Nephron progenitor cell (in vitro differentiated cells): ENCODE measurements at regions not wholly inside any gene's neighbourhood (a gene's known extent, or its start where the extent isn't known, plus 50 kb on each side); places are given as distances from the start of the nearest gene placed in this dataset.

Experiments
- DNase-seq: peaks from one replicate; pipeline ENCODE4 v3.0.0; 2021
- H3K27ac Mint-ChIP-seq: 2 replicates; pipeline ENCODE4 v1.8.0; 2021; ENCODE audit warnings: mild to moderate bottlenecking, moderate library complexity, mixed read lengths
- H3K27me3 Mint-ChIP-seq: 2 replicates; pipeline ENCODE4 v1.8.0; 2021; ENCODE audit warnings: mild to moderate bottlenecking, low read depth, mixed read lengths; ENCODE audit not compliant: poor library complexity
- H3K36me3 Mint-ChIP-seq: 2 replicates; pipeline ENCODE4 v1.8.0; 2021; ENCODE audit warnings: low read depth, mixed read lengths
- H3K4me1 Mint-ChIP-seq: 2 replicates; pipeline ENCODE4 v1.8.0; 2021; ENCODE audit warnings: mixed read lengths
- H3K4me3 Mint-ChIP-seq: 2 replicates; pipeline ENCODE4 v1.8.0; 2021; ENCODE audit warnings: mild to moderate bottlenecking, moderate library complexity, mixed read lengths
- H3K9me3 Mint-ChIP-seq: 2 replicates; pipeline ENCODE4 v1.8.0; 2021; ENCODE audit warnings: mild to moderate bottlenecking, moderate library complexity, mixed read lengths
- TF ChIP-seq, protein P1 (sequence below): fragments of 200-600 bp; sonication (generic); IDR thresholded peaks from 2 replicates; pipeline ENCODE4 v1.5.0; 2021; ENCODE audit warnings: antibody characterized with exemption

DNA sequence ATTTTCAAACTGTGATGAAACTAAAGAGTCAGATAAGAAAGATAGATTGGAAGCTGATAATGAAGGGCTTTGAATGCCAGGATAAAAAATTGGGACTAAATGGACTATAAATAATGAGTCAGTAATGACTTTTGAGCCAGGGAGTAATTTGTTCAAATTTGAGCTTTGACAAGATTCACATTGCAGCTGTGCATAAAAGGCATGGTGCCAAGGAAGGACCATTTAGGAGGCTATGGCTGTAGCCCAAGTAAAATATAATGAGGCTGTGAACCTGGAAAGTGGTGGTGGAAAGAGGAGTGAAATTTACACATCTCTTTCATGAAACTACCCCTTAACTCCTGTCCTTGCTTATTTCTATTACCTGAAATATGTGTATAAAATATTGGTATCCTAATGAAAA, 218.5 kb downstream of the SLC6A15 start:
- Mint-ChIP-seq H3K27me3 (no peaks in the 10 kb centered on the region), H3K9me3 (no peaks in the 10 kb centered on the region), H3K36me3 (no peaks in the 10 kb centered on the region), H3K4me1 (no peaks in the 10 kb centered on the region), H3K27ac (no peak overlapping the region), H3K4me3 (no peak overlapping the region)
- DNase-seq, result no peak
- TF ChIP-seq, protein P1, sequence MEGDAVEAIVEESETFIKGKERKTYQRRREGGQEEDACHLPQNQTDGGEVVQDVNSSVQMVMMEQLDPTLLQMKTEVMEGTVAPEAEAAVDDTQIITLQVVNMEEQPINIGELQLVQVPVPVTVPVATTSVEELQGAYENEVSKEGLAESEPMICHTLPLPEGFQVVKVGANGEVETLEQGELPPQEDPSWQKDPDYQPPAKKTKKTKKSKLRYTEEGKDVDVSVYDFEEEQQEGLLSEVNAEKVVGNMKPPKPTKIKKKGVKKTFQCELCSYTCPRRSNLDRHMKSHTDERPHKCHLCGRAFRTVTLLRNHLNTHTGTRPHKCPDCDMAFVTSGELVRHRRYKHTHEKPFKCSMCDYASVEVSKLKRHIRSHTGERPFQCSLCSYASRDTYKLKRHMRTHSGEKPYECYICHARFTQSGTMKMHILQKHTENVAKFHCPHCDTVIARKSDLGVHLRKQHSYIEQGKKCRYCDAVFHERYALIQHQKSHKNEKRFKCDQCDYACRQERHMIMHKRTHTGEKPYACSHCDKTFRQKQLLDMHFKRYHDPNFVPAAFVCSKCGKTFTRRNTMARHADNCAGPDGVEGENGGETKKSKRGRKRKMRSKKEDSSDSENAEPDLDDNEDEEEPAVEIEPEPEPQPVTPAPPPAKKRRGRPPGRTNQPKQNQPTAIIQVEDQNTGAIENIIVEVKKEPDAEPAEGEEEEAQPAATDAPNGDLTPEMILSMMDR, result no peak

- H3K4me1 Mint-ChIP-seq, result no peaks in the 10 kb centered on the region
- H3K36me3 Mint-ChIP-seq, result no peaks in the 10 kb centered on the region
- TF ChIP-seq, protein P1, result no peak
- no peak overlapping the region for H3K4me3 Mint-ChIP-seq
- no peak for DNase-seq
- no peaks in the 10 kb centered on the region for H3K27me3 Mint-ChIP-seq
- no peak overlapping the region for H3K27ac Mint-ChIP-seq
- H3K9me3 Mint-ChIP-seq, result no peaks in the 10 kb centered on the region
These were observed 220.5 kb downstream of the SLC6A15 start for GRCh38 chr12:84692071-84692470.

DNA sequence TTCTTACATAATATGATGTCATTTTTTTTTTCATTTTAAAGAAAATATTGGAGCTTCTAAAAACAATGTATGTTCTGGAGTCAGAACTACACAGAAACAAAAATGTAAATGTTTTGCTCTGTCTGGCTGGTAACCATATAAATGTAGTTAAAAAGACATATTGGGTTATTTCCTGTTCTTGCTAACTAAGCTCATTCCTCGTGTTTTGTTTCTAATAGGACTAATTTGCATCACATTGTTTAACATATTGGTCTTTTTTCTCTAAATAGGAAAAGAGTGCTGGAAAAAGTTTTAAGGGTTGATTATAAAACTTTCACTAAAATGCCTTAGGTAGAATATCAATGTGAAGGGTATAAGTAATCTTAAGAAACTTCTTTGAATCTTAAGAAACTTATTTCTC, 221.3 kb downstream of the SLC6A15 start:
- Mint-ChIP-seq H3K9me3 (no peaks in the 10 kb centered on the region), H3K27ac (no peak overlapping the region), H3K27me3 (no peaks in the 10 kb centered on the region), H3K4me1 (no peaks in the 10 kb centered on the region), H3K4me3 (no peak overlapping the region), H3K36me3 (no peaks in the 10 kb centered on the region)
- TF ChIP-seq, protein P1, result no peak
- DNase-seq, result no peak

DNA sequence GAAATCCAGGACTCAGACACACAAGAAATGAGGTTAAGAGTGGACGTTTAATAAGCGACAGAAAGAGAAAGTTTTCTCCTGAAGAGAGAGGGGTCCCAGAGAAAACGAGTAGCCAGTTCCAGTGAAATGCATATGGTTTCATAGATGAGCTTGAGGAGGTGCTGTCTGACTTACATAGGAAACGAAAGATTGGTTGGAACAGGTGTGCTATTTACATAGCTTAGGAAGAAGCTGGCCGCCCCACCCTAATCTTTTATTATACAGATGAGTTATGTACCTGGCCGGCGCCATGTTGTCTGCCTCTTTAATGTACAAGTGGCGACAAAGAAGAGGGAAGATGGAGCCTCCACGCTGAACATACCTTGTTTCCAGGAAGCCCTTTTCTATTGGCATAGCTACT, 223.0 kb downstream of the SLC6A15 start:
- Mint-ChIP-seq H3K36me3 (no peaks in the 10 kb centered on the region), H3K9me3 (no peaks in the 10 kb centered on the region), H3K27ac (no peak overlapping the region), H3K4me1 (no peaks in the 10 kb centered on the region), H3K27me3 (no peaks in the 10 kb centered on the region), H3K4me3 (no peak overlapping the region)
- TF ChIP-seq, protein P1, result no peak
- DNase-seq, result no peak

DNA sequence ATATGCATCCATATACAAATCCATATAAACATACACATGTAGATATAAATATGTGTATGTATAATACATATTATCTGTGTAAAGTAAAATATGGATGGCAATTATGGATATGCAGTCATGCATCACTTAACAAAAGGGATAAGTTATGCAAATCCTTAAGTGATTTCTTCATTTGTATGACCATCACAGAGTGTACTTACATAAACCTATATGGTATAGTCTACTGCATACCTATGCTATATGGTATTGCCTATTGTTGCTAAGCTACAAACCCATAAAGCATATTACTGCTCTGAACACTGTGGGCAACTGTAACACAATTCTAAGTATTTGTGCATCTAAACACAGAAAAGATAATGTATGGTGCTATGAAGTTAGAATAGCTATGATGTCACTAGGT, 227.2 kb downstream of the SLC6A15 start:
- Mint-ChIP-seq H3K9me3 (no peaks in the 10 kb centered on the region), H3K36me3 (no peaks in the 10 kb centered on the region), H3K4me1 (no peaks in the 10 kb centered on the region), H3K4me3 (no peak overlapping the region), H3K27me3 (no peaks in the 10 kb centered on the region), H3K27ac (no peak overlapping the region)
- DNase-seq, result no peak
- TF ChIP-seq, protein P1, result no peak

DNA sequence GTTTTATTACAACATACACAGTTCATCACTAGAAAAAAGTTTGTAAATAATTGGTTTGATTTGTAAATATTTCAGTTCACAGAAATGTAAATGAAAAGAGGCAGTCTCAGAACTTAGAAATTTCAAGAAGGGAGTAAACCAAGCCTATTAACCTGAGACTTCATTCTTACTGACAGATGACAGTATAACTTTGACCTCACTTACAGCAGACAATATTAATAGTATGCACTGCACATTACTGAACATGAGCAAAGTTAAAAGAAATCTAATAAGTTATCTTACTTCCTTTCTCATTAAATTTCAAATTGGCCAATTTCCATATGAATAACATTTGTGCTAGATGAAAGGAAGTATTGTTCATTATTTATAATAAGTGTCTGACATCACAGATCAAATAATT, 235.8 kb downstream of the SLC6A15 start:
- DNase-seq, result no peak
- Mint-ChIP-seq H3K4me3 (no peak overlapping the region), H3K36me3 (no peaks in the 10 kb centered on the region), H3K27me3 (no peaks in the 10 kb centered on the region), H3K27ac (no peak overlapping the region), H3K4me1 (no peaks in the 10 kb centered on the region), H3K9me3 (no peaks in the 10 kb centered on the region)
- TF ChIP-seq, protein P1, result no peak
